ENCODE measurements at regions not wholly inside any gene's neighbourhood (a gene's known extent, or its start where the extent isn't known, plus 50 kb on each side); places are given as distances from the start of the nearest gene placed in this dataset.

DNA sequence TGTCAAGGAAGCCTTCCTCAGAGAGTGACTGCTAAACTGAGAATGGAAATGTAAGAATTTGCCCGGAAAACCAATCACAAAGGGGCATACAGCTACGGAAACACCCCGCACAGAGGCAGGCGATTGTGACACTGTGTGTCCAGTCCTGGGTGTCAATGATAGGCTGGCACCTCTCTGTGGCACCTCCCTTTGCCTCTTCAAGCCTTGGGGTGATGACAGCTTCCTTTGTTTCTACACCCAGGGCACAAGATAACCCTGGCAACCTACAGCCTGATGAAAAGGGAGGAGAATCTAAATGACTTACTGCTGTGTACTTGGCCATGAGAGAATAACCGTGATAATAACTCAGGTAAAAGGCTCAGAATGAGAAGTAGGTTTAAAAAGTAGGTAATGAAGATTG, 93.6 kb upstream of the SSTR4 start:
- Histone ChIP-seq H4K20me1 (ENCODE audit: low read depth, low read length) (no peaks in the 10 kb centered on the region), H3K9ac (ENCODE audit: low read length) (no peak overlapping the region), H2AFZ (ENCODE audit: low read depth, low read length, severe bottlenecking) (no peak overlapping the region), H3K9me2 (replicated peaks; ENCODE audit: insufficient read depth, low read length) (no peaks in the 10 kb centered on the region), H3K27ac (ENCODE audit: low read depth, low read length) (no peak overlapping the region), H3K36me3 (ENCODE audit: low read length) (no peaks in the 10 kb centered on the region), H3K4me3 (ENCODE audit: insufficient read depth, low read length, poor library complexity, severe bottlenecking) (no peak overlapping the region), H3K9me3 (ENCODE audit: insufficient read depth, low read length) (no peaks in the 10 kb centered on the region), H3F3A (ENCODE audit: insufficient read depth) (no peaks in the 10 kb centered on the region), H3K4me2 (ENCODE audit: low read depth, low read length, poor library complexity, severe bottlenecking) (no peak overlapping the region), H3K27me3 (ENCODE audit: low read length) (no peaks in the 10 kb centered on the region), H3K79me2 (ENCODE audit: insufficient read depth, low read length) (no peaks in the 10 kb centered on the region)
- TF ChIP-seq EZH2phosphoT487 (conservative IDR thresholded peaks at IDR 0.05; ENCODE audit: low read length): no peak
- TF ChIP-seq, protein P1, sequence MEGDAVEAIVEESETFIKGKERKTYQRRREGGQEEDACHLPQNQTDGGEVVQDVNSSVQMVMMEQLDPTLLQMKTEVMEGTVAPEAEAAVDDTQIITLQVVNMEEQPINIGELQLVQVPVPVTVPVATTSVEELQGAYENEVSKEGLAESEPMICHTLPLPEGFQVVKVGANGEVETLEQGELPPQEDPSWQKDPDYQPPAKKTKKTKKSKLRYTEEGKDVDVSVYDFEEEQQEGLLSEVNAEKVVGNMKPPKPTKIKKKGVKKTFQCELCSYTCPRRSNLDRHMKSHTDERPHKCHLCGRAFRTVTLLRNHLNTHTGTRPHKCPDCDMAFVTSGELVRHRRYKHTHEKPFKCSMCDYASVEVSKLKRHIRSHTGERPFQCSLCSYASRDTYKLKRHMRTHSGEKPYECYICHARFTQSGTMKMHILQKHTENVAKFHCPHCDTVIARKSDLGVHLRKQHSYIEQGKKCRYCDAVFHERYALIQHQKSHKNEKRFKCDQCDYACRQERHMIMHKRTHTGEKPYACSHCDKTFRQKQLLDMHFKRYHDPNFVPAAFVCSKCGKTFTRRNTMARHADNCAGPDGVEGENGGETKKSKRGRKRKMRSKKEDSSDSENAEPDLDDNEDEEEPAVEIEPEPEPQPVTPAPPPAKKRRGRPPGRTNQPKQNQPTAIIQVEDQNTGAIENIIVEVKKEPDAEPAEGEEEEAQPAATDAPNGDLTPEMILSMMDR (IDR thresholded peaks at IDR 0.05; ENCODE audit: insufficient read depth, low read length, poor library complexity, severe bottlenecking): no peak

DNA sequence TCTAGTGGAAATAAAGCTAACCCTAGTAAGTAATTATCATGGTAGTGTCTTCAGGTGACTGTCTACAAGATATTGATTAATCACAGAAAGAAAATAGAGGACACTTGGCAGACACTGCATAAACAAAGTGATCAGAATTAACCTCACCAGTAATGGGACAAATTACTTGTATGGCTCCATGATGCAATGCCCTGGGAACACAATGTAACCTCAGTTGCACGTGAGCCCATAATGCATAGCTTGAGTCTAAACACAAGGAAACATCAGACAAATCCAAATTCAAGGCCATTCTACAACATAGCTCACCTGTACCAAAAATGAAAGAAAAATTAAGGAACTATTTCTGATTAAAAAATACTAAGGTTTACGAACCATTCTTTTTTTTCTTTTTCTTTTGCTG, 92.4 kb upstream of the SSTR4 start:
- H4K20me1 ChIP-seq (ENCODE audit: low read depth, low read length): no peaks in the 10 kb centered on the region
- H3K4me2 ChIP-seq (ENCODE audit: low read depth, low read length, poor library complexity, severe bottlenecking): no peak overlapping the region
- H3K79me2 ChIP-seq (ENCODE audit: insufficient read depth, low read length): no peaks in the 10 kb centered on the region
- TF ChIP-seq, protein P1 (IDR thresholded peaks at IDR 0.05; ENCODE audit: insufficient read depth, low read length, poor library complexity, severe bottlenecking): no peak
- no peak for TF ChIP-seq EZH2phosphoT487 (conservative IDR thresholded peaks at IDR 0.05; ENCODE audit: low read length)
- no peak overlapping the region for H2AFZ ChIP-seq (ENCODE audit: low read depth, low read length, severe bottlenecking)
- no peak overlapping the region for H3K9ac ChIP-seq (ENCODE audit: low read length)
- no peak overlapping the region for H3K4me3 ChIP-seq (ENCODE audit: insufficient read depth, low read length, poor library complexity, severe bottlenecking)
- H3K36me3 ChIP-seq (ENCODE audit: low read length): no peaks in the 10 kb centered on the region
- no peaks in the 10 kb centered on the region for H3K9me3 ChIP-seq (ENCODE audit: insufficient read depth, low read length)
- H3K27me3 ChIP-seq (ENCODE audit: low read length): no peaks in the 10 kb centered on the region
- H3F3A ChIP-seq (ENCODE audit: insufficient read depth): no peaks in the 10 kb centered on the region
- no peaks in the 10 kb centered on the region for H3K9me2 ChIP-seq (replicated peaks; ENCODE audit: insufficient read depth, low read length)
- H3K27ac ChIP-seq (ENCODE audit: low read depth, low read length): no peak overlapping the region

DNA sequence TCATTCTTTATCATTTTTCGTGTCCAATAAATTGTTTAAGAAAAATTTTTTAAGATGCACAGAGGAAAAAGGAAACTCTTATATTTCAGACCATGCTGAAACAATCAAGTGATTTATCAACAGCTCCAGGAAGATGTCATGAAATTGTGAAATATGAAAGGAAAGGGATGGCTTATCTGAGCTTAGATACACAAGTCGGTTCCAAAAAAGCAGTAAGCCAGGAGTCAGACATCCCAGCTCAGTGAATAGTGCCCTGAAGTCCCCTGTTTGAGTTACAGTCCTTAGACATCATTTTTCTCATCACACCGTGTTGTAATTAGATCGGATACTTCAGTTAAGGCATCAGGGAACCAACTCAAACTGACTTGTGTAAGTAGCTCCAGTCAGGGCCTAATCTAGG, 91.0 kb upstream of the SSTR4 start:
- no peaks in the 10 kb centered on the region for H3K79me2 ChIP-seq (ENCODE audit: insufficient read depth, low read length)
- H2AFZ ChIP-seq (ENCODE audit: low read depth, low read length, severe bottlenecking): no peak overlapping the region
- H4K20me1 ChIP-seq (ENCODE audit: low read depth, low read length): no peaks in the 10 kb centered on the region
- no peaks in the 10 kb centered on the region for H3K9me2 ChIP-seq (replicated peaks; ENCODE audit: insufficient read depth, low read length)
- H3F3A ChIP-seq (ENCODE audit: insufficient read depth): no peaks in the 10 kb centered on the region
- H3K27ac ChIP-seq (ENCODE audit: low read depth, low read length): no peak overlapping the region
- TF ChIP-seq, protein P1 (IDR thresholded peaks at IDR 0.05; ENCODE audit: insufficient read depth, low read length, poor library complexity, severe bottlenecking): no peak
- no peak for TF ChIP-seq EZH2phosphoT487 (conservative IDR thresholded peaks at IDR 0.05; ENCODE audit: low read length)
- H3K4me3 ChIP-seq (ENCODE audit: insufficient read depth, low read length, poor library complexity, severe bottlenecking): no peak overlapping the region
- no peaks in the 10 kb centered on the region for H3K27me3 ChIP-seq (ENCODE audit: low read length)
- H3K36me3 ChIP-seq (ENCODE audit: low read length): no peaks in the 10 kb centered on the region
- no peaks in the 10 kb centered on the region for H3K9me3 ChIP-seq (ENCODE audit: insufficient read depth, low read length)
- no peak overlapping the region for H3K4me2 ChIP-seq (ENCODE audit: low read depth, low read length, poor library complexity, severe bottlenecking)
- no peak overlapping the region for H3K9ac ChIP-seq (ENCODE audit: low read length)

DNA sequence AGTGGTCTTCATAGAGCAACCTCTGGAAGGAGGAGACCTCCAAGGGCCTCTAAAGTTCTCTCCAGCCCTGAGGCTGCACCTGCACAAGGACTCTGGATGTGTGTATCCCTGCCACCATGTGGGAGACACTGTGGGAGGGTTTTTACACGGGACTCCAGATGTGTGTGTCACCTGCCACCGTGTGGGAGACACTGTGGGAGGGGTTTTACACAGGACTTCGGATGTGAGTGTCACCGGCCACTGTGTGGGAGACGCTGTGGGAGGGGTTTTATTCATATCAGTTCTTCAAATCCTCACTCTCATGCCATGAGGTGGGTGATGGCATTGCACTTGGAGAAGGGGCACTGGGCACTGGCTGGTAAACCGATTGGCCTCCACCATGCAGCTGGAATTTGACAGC, 90.2 kb upstream of the SSTR4 start:
- no peak overlapping the region for H3K4me3 ChIP-seq (ENCODE audit: insufficient read depth, low read length, poor library complexity, severe bottlenecking)
- H3K4me2 ChIP-seq (ENCODE audit: low read depth, low read length, poor library complexity, severe bottlenecking): no peak overlapping the region
- no peak overlapping the region for H2AFZ ChIP-seq (ENCODE audit: low read depth, low read length, severe bottlenecking)
- no peaks in the 10 kb centered on the region for H3K27me3 ChIP-seq (ENCODE audit: low read length)
- H3K9ac ChIP-seq (ENCODE audit: low read length): no peak overlapping the region
- no peaks in the 10 kb centered on the region for H3K9me2 ChIP-seq (replicated peaks; ENCODE audit: insufficient read depth, low read length)
- no peaks in the 10 kb centered on the region for H3F3A ChIP-seq (ENCODE audit: insufficient read depth)
- H3K27ac ChIP-seq (ENCODE audit: low read depth, low read length): no peak overlapping the region
- H3K36me3 ChIP-seq (ENCODE audit: low read length): no peaks in the 10 kb centered on the region
- no peaks in the 10 kb centered on the region for H4K20me1 ChIP-seq (ENCODE audit: low read depth, low read length)
- no peak for TF ChIP-seq EZH2phosphoT487 (conservative IDR thresholded peaks at IDR 0.05; ENCODE audit: low read length)
- TF ChIP-seq, protein P1 (IDR thresholded peaks at IDR 0.05; ENCODE audit: insufficient read depth, low read length, poor library complexity, severe bottlenecking): no peak
- H3K79me2 ChIP-seq (ENCODE audit: insufficient read depth, low read length): no peaks in the 10 kb centered on the region
- H3K9me3 ChIP-seq (ENCODE audit: insufficient read depth, low read length): no peaks in the 10 kb centered on the region

Measured in SU-DHL-6 (cell line).